AG20443 (cell line): ENCODE measurements at regions not wholly inside any gene's neighbourhood (a gene's known extent, or its start where the extent isn't known, plus 50 kb on each side); places are given as distances from the start of the nearest gene placed in this dataset.

Experiments
- DNase-seq: peaks from one replicate; pipeline ENCODE4 v3.0.0; 2012; ENCODE audit warnings: low spot score, mixed read lengths

GRCh38 chr13:21822029-21822428, 151.2 kb downstream of the FGF9 start:
- no peak for DNase-seq

- no peak for DNase-seq
Measured at GRCh38 chr13:21823416-21823815, 152.5 kb downstream of the FGF9 start.

GRCh38 chr13:21823949-21824348, 153.1 kb downstream of the FGF9 start:
- no peak for DNase-seq

GRCh38 chr13:21825186-21825585, 154.3 kb downstream of the FGF9 start:
- no peak for DNase-seq

GRCh38 chr13:21825801-21826200, 154.9 kb downstream of the FGF9 start:
- peak; percentile 72 for DNase-seq

- DNase-seq = no peak
Measured at GRCh38 chr13:21826214-21827015, 155.5 kb downstream of the FGF9 start.

GRCh38 chr13:21831654-21832324, 160.9 kb downstream of the FGF9 start:
- no peak for DNase-seq

- no peak for DNase-seq
Measured at GRCh38 chr13:21833921-21834320, 163.0 kb downstream of the FGF9 start.

- DNase-seq = no peak
Measured at GRCh38 chr13:21834521-21834920, 163.6 kb downstream of the FGF9 start.

GRCh38 chr13:21837288-21837687, 166.4 kb downstream of the FGF9 start:
- no peak for DNase-seq

- DNase-seq = peak; percentile 83
Measured at GRCh38 chr13:21837841-21838551, 167.1 kb downstream of the FGF9 start.

- no peak for DNase-seq
Measured at GRCh38 chr13:21846605-21847004, 175.7 kb downstream of the FGF9 start.

GRCh38 chr13:21849323-21849722, 178.4 kb downstream of the FGF9 start:
- peak; percentile 52 for DNase-seq

- DNase-seq = peak; percentile 32
Measured at GRCh38 chr13:21850013-21851006, 179.4 kb downstream of the FGF9 start.

GRCh38 chr13:21852043-21852442, 181.2 kb downstream of the FGF9 start:
- peak; percentile 63 for DNase-seq

- no peak for DNase-seq
Measured at GRCh38 chr13:21853779-21854178, 182.9 kb downstream of the FGF9 start.

- DNase-seq = no peak
Measured at GRCh38 chr13:21868823-21869222, 197.9 kb downstream of the FGF9 start.

GRCh38 chr13:21871382-21871781, 200.5 kb downstream of the FGF9 start:
- no peak for DNase-seq

- DNase-seq = no peak
Measured at GRCh38 chr13:21871919-21872318, 201.0 kb downstream of the FGF9 start.

GRCh38 chr13:21872795-21873194, 201.9 kb downstream of the FGF9 start:
- peak; percentile 53 for DNase-seq

- no peak for DNase-seq
Measured at GRCh38 chr13:21875116-21875515, 204.2 kb downstream of the FGF9 start.
